ENCODE measurements at regions not wholly inside any gene's neighbourhood (a gene's known extent, or its start where the extent isn't known, plus 50 kb on each side); places are given as distances from the start of the nearest gene placed in this dataset.
A peak's percentile ranks its signal among the peaks of the same experiment; 100 is the strongest.
"Not testable (repeated sequence)": the region's sequence is repeated elsewhere in the genome, so short reads cannot be mapped to it uniquely, and the experiment has no call there.

DNA sequence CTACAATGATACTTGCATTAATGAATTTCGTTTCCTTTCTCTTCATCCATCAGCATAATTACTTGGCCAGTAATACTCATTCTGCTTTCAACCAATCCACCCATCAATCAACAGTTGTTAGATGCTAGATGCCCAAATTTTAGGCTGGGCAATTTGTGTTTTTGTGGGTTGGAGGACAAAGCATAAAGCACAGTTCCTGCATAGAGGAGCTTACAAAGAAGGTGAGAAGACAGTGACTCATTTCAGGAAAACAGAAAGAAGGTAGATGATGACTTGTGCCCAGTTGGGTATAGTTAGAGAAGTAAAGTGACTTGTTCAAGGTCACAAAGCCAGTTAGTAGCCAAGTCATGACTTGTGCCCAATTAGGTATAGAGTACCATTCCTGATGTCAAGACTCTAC lies 1186.8 kb upstream of the CELF4 start:
- H3K27me3 ChIP-seq (ENCODE audit: insufficient read depth, low read length), result no peaks in the 10 kb centered on the region
- no peak for DNase-seq
- H3K9me3 ChIP-seq (ENCODE audit: control insufficient read depth in 1 of 2, low read length in 2 of 2), result no peaks in the 10 kb centered on the region
- ChIA-PET CTCF (ENCODE audit: partially characterized antibody) (no interaction called here), POLR2A (ENCODE audit: partially characterized antibody) (no interaction called here)
- Mint-ChIP-seq H3K27ac (no peak overlapping the region), H3K4me3 (no peak overlapping the region), H3K36me3 (no peaks in the 10 kb centered on the region), H3K27me3 (no peaks in the 10 kb centered on the region), H3K4me1 (peaks cover 0 to 9% (median 2%) of the 10 kb centered on the region in 4 donors), H3K9me3 (peaks cover 0 to 2% (median 0%) of the 10 kb centered on the region in 8 donors)
- H3K36me3 ChIP-seq (ENCODE audit: insufficient read depth, low read length), result no peaks in the 10 kb centered on the region
- no peak overlapping the region for H3K4me3 ChIP-seq (ENCODE audit: low read length in 2 of 2)
- H3K4me1 ChIP-seq (ENCODE audit: insufficient read depth, low read length), result no peaks in the 10 kb centered on the region
- intact Hi-C loops (cut with micrococcal nuclease), result no loop called here
- H3K27ac ChIP-seq (ENCODE audit: low read depth, low read length), result no peak overlapping the region

DNA sequence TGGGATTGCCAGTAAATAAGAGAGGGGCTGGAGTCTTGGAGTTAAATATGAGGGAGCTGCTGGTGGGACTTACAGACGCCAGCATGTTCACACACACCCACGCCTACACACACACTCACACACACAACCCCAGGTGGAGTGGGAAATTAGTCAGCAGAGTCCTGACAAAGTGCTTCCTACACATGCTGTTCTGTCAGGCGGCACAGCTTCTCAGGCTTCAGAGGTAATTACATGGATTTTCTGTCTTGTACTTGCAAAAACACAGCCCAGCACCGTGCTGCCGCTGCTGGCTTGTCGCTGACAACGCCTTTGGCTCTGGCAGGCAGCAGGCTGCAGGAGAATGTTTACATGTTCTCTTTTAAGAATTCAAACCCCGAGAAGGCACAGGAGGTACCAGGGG lies 1186.3 kb upstream of the CELF4 start:
- H3K27me3 ChIP-seq (ENCODE audit: insufficient read depth, low read length), result no peaks in the 10 kb centered on the region
- peaks cover 0 to 2% (median 0%) of the 10 kb centered on the region in 8 donors for H3K9me3 Mint-ChIP-seq
- H3K27ac Mint-ChIP-seq, result no peak overlapping the region
- no peak overlapping the region for H3K27ac ChIP-seq (ENCODE audit: low read depth, low read length)
- no peak for DNase-seq
- no peaks in the 10 kb centered on the region for H3K36me3 Mint-ChIP-seq
- H3K4me3 Mint-ChIP-seq, result peak overlapping the region in 3 of 8 donors; percentile 8 to 35 (median 32)
- H3K9me3 ChIP-seq (ENCODE audit: control insufficient read depth in 1 of 2, low read length in 2 of 2), result no peaks in the 10 kb centered on the region
- intact Hi-C loops (cut with micrococcal nuclease), result no loop called here
- no peak overlapping the region for H3K4me3 ChIP-seq (ENCODE audit: low read length in 2 of 2)
- H3K27me3 Mint-ChIP-seq, result no peaks in the 10 kb centered on the region
- H3K4me1 Mint-ChIP-seq, result peaks cover 0 to 9% (median 2%) of the 10 kb centered on the region in 4 donors
- CTCF ChIA-PET (ENCODE audit: partially characterized antibody), result no interaction called here
- POLR2A ChIA-PET (ENCODE audit: partially characterized antibody), result no interaction called here
- no peaks in the 10 kb centered on the region for H3K4me1 ChIP-seq (ENCODE audit: insufficient read depth, low read length)
- H3K36me3 ChIP-seq (ENCODE audit: insufficient read depth, low read length), result no peaks in the 10 kb centered on the region

DNA sequence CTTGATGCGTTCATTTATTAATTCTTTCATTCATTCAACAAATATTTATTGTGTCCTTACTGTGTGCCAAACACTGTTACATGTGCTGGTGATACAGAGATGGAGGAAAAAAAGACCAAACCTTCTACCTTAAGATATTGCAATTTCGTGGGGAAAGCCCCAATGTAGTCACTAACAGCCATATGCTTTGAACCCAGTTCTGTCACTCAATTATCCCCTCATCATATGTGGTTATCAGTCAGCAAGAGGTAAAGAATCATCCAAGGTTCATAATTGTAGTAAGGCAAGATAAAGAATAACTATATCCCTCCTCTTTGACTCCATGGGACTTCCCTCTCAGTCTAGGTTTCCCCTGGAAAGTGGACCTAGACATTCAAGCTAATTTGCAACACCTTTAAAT lies 1185.6 kb upstream of the CELF4 start:
- Mint-ChIP-seq H3K27ac (no peak overlapping the region), H3K27me3 (no peaks in the 10 kb centered on the region), H3K9me3 (peaks cover 0 to 2% (median 0%) of the 10 kb centered on the region in 8 donors), H3K4me3 (no peak overlapping the region), H3K4me1 (peaks cover 0 to 9% (median 2%) of the 10 kb centered on the region in 4 donors), H3K36me3 (no peaks in the 10 kb centered on the region)
- Histone ChIP-seq H3K4me3 (ENCODE audit: low read length in 2 of 2) (no peak overlapping the region), H3K36me3 (ENCODE audit: insufficient read depth, low read length) (no peaks in the 10 kb centered on the region), H3K4me1 (ENCODE audit: insufficient read depth, low read length) (no peaks in the 10 kb centered on the region), H3K27me3 (ENCODE audit: insufficient read depth, low read length) (no peaks in the 10 kb centered on the region), H3K27ac (ENCODE audit: low read depth, low read length) (no peak overlapping the region), H3K9me3 (ENCODE audit: control insufficient read depth in 1 of 2, low read length in 2 of 2) (no peaks in the 10 kb centered on the region)
- DNase-seq, result no peak
- CTCF ChIA-PET (ENCODE audit: partially characterized antibody), result no interaction called here
- intact Hi-C loops (cut with micrococcal nuclease), result no loop called here
- POLR2A ChIA-PET (ENCODE audit: partially characterized antibody), result no interaction called here

DNA sequence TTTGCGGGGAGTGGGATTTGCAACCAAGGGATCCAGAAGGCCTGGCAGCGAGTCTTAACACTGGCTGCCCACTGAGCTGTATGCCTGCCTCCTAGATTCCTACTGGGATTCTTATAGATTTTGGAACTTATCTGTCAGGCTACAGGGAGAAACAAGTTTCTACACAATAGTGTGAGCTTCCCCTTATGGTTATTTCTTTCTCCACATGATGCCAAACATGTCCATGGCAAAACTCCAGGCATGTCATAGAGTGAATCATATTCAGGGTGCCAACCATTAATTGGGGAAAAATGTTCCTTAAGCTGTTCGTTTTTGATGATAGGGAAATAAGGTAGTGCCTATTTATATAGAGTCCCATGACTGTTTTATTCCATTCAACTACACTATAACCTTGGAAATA lies 1185.2 kb upstream of the CELF4 start:
- no peaks in the 10 kb centered on the region for H3K4me1 ChIP-seq (ENCODE audit: insufficient read depth, low read length)
- ChIA-PET CTCF (ENCODE audit: partially characterized antibody) (no interaction called here), POLR2A (ENCODE audit: partially characterized antibody) (no interaction called here)
- intact Hi-C loops (cut with micrococcal nuclease), result no loop called here
- H3K4me3 ChIP-seq (ENCODE audit: low read length in 2 of 2), result no peak overlapping the region
- no peak overlapping the region for H3K27ac ChIP-seq (ENCODE audit: low read depth, low read length)
- Mint-ChIP-seq H3K36me3 (no peaks in the 10 kb centered on the region), H3K27me3 (no peaks in the 10 kb centered on the region), H3K9me3 (peaks cover 0 to 2% (median 0%) of the 10 kb centered on the region in 8 donors), H3K27ac (no peak overlapping the region), H3K4me1 (peaks cover 0 to 9% (median 2%) of the 10 kb centered on the region in 4 donors), H3K4me3 (no peak overlapping the region)
- H3K36me3 ChIP-seq (ENCODE audit: insufficient read depth, low read length), result no peaks in the 10 kb centered on the region
- no peaks in the 10 kb centered on the region for H3K9me3 ChIP-seq (ENCODE audit: control insufficient read depth in 1 of 2, low read length in 2 of 2)
- no peaks in the 10 kb centered on the region for H3K27me3 ChIP-seq (ENCODE audit: insufficient read depth, low read length)
- no peak for DNase-seq

DNA sequence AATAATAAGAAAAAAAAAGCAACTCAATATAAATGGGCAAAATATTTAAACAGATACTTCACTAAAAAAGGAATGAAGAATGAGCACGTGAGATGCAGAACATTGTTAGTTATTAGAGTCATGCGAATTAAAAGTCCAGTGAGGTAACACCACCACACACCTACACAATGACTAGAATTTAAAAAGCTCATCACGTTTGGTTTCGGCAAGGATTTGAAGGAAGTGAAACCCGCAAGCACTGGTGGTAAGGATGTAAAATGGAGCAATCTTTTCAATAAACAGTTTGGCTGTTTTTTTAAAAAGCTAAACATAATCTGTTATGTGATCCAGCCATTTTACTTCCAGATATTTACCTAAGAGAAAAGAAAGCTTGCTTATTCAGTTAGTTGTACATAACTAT lies 1181.6 kb upstream of the CELF4 start:
- Histone ChIP-seq H3K36me3 (ENCODE audit: insufficient read depth, low read length) (no peaks in the 10 kb centered on the region), H3K27me3 (ENCODE audit: insufficient read depth, low read length) (no peaks in the 10 kb centered on the region), H3K4me1 (ENCODE audit: insufficient read depth, low read length) (no peaks in the 10 kb centered on the region), H3K9me3 (ENCODE audit: control insufficient read depth in 1 of 2, low read length in 2 of 2) (no peaks in the 10 kb centered on the region), H3K27ac (ENCODE audit: low read depth, low read length) (no peak overlapping the region), H3K4me3 (ENCODE audit: low read length in 2 of 2) (no peak overlapping the region)
- H3K4me1 Mint-ChIP-seq, result peaks cover 0 to 5% (median 2%) of the 10 kb centered on the region in 4 donors
- DNase-seq, result no peak
- no peaks in the 10 kb centered on the region for H3K27me3 Mint-ChIP-seq
- H3K27ac Mint-ChIP-seq, result no peak overlapping the region
- intact Hi-C loops (cut with micrococcal nuclease), result no loop called here
- no peaks in the 10 kb centered on the region for H3K36me3 Mint-ChIP-seq
- H3K9me3 Mint-ChIP-seq, result peaks cover 0 to 1% (median 0%) of the 10 kb centered on the region in 8 donors
- H3K4me3 Mint-ChIP-seq, result no peak overlapping the region
- POLR2A ChIA-PET (ENCODE audit: partially characterized antibody), result no interaction called here
- CTCF ChIA-PET (ENCODE audit: partially characterized antibody), result no interaction called here

DNA sequence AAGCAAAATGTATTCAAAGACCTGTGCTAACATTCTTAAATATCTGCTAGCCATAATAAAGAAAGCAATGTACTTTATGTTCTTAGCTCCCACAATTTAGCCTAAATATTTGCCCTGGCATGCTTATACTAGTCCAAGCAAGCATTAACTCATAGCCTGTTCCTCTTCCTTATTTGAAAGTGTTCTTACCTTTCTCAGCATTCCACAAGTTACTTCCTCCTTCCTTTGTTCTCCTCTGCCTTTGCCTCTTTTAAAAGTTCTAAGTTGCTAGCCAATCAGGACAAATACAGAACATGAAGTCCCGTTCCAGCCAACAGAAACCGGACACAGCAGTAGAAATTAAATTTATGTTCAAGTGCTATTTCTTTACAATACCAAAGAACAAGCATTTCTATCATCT lies 1154.6 kb upstream of the CELF4 start:
- DNase-seq; CTCF ChIA-PET (ENCODE audit: partially characterized antibody); H3K27me3 ChIP-seq (ENCODE audit: insufficient read depth, low read length); H3K9me3 Mint-ChIP-seq; H3K36me3 Mint-ChIP-seq; intact Hi-C loops (cut with micrococcal nuclease); H3K27ac ChIP-seq (ENCODE audit: low read depth, low read length); H3K27me3 Mint-ChIP-seq; H3K4me1 Mint-ChIP-seq; H3K4me3 ChIP-seq (ENCODE audit: low read length in 2 of 2); H3K4me1 ChIP-seq (ENCODE audit: insufficient read depth, low read length); POLR2A ChIA-PET (ENCODE audit: partially characterized antibody); H3K4me3 Mint-ChIP-seq; H3K9me3 ChIP-seq (ENCODE audit: control insufficient read depth in 1 of 2, low read length in 2 of 2); H3K36me3 ChIP-seq (ENCODE audit: insufficient read depth, low read length): not testable (repeated sequence)
- peak overlapping the region in 1 of 7 donors; percentile 22 for H3K27ac Mint-ChIP-seq

DNA sequence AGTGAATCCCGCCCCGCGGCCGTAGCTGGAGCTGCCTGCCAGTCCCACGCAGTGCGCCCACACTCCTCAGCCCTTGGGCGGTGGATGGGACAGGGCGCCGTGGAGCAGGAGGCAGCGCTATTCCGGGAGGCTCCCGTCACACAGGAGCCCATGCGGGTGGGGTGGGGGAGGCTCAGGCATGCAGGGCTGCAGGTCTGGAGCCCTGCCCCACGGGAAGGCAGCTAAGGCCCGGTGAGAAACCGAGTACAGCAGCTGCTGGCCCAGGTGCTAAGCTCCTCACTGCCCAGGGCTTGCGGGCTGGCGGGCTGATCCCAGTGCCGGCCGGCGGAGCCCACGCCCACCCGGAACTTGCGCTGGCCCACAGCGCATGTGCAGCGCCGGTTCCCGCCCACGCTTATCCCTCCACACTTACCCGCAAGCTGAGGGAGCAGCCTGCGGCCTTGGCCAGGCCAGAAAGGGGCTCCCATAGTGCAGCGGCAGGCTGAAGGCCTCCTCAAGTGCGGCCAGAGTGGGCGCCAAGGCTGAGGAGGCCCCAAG lies 1152.8 kb upstream of the CELF4 start:
- POLR2A ChIA-PET (ENCODE audit: partially characterized antibody), result no interaction called here
- Mint-ChIP-seq H3K4me3 (no peak overlapping the region), H3K27me3 (no peaks in the 10 kb centered on the region), H3K9me3 (peaks cover 0 to 8% (median 4%) of the 10 kb centered on the region in 8 donors), H3K27ac (no peak overlapping the region), H3K36me3 (no peaks in the 10 kb centered on the region), H3K4me1 (no peaks in the 10 kb centered on the region)
- DNase-seq, result no peak
- intact Hi-C loops (cut with micrococcal nuclease), result no loop called here
- H3K27ac ChIP-seq (ENCODE audit: low read depth, low read length), result no peak overlapping the region
- no peak overlapping the region for H3K4me3 ChIP-seq (ENCODE audit: low read length in 2 of 2)
- H3K4me1 ChIP-seq (ENCODE audit: insufficient read depth, low read length), result no peaks in the 10 kb centered on the region
- no peaks in the 10 kb centered on the region for H3K27me3 ChIP-seq (ENCODE audit: insufficient read depth, low read length)
- no peaks in the 10 kb centered on the region for H3K9me3 ChIP-seq (ENCODE audit: control insufficient read depth in 1 of 2, low read length in 2 of 2)
- H3K36me3 ChIP-seq (ENCODE audit: insufficient read depth, low read length), result no peaks in the 10 kb centered on the region
- CTCF ChIA-PET (ENCODE audit: partially characterized antibody), result no interaction called here

DNA sequence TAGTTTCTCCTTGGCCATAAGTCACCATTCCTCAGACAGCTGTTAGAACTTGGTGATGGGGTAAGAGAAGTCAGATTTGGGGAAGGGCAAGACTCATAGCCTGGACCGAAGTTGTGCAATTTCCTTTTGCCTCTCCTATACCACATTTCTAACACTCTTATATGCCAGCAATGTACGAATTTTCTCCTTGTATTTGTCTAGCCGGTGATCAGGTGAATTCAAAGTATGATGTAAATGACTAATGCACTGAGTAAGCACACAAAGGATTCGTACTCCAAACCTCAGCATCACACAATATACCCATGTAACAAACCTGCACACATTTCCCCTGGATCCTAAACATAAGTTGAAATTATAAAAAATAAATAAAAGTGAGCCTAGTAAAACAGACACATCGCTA lies 1143.5 kb upstream of the CELF4 start:
- Histone ChIP-seq H3K9me3 (ENCODE audit: control insufficient read depth in 1 of 2, low read length in 2 of 2) (no peaks in the 10 kb centered on the region), H3K4me1 (ENCODE audit: insufficient read depth, low read length) (no peaks in the 10 kb centered on the region), H3K36me3 (ENCODE audit: insufficient read depth, low read length) (no peaks in the 10 kb centered on the region), H3K4me3 (ENCODE audit: low read length in 2 of 2) (no peak overlapping the region), H3K27ac (ENCODE audit: low read depth, low read length) (no peak overlapping the region), H3K27me3 (ENCODE audit: insufficient read depth, low read length) (no peaks in the 10 kb centered on the region)
- intact Hi-C loops (cut with micrococcal nuclease), result no loop called here
- ChIA-PET CTCF (ENCODE audit: partially characterized antibody) (no interaction called here), POLR2A (ENCODE audit: partially characterized antibody) (no interaction called here)
- no peak for DNase-seq
- Mint-ChIP-seq H3K27ac (no peak overlapping the region), H3K36me3 (no peaks in the 10 kb centered on the region), H3K27me3 (no peaks in the 10 kb centered on the region), H3K4me1 (no peaks in the 10 kb centered on the region), H3K9me3 (peaks cover 0 to 4% (median 0%) of the 10 kb centered on the region in 8 donors), H3K4me3 (no peak overlapping the region)

Measured in CD4-positive, alpha-beta memory T cell (primary cell).